GM10248 (cell line): ENCODE measurements at regions not wholly inside any gene's neighbourhood (a gene's known extent, or its start where the extent isn't known, plus 50 kb on each side); places are given as distances from the start of the nearest gene placed in this dataset.
A peak's percentile ranks its signal among the peaks of the same experiment; 100 is the strongest.
"Not testable (repeated sequence)": the region's sequence is repeated elsewhere in the genome, so short reads cannot be mapped to it uniquely, and the experiment has no call there.

Experiments
- CTCF ChIA-PET: fragments of 300-600 bp; sonication (Branson Sonifier 250); formaldehyde crosslinking; extraction: SDS; loops from one replicate; lab custom pipeline; 2021; ENCODE audit warnings: antibody characterized with exemption; lab: Yijun Ruan, JAX
- POLR2A ChIA-PET: fragments of 350-650 bp; sonication (Branson Sonifier 250); formaldehyde crosslinking; extraction: SDS; loops from one replicate; lab custom pipeline; 2020; ENCODE audit warnings: antibody characterized with exemption; lab: Yijun Ruan, JAX
- DNase-seq: peaks from one replicate; pipeline ENCODE4 v3.0.0; 2012; ENCODE audit errors: extremely low spot score
- CTCF ChIP-seq: IDR thresholded peaks from 2 replicates; pipeline ENCODE4 v1.5.1; 2012; ENCODE audit warnings: mild to moderate bottlenecking, low read depth; ENCODE audit errors: extremely low read depth, missing control alignments, control extremely low read depth

- no peak for DNase-seq
- ChIA-PET CTCF (interaction anchor here (1.3 kb wide), 2 partner anchors 15 to 17 kb away, joined by 3 to 4 read pairs; no protein-coding TSS in a partner anchor), POLR2A (no interaction called here)
- TF ChIP-seq CTCF, result no peak
Observed at GRCh38 chr4:181827246-181827645, 416.0 kb upstream of the TENM3 start.

- DNase-seq, result peak; percentile 8
Observed at GRCh38 chr4:181830404-181831035, 412.7 kb upstream of the TENM3 start.

GRCh38 chr4:181834071-181834470 is 409.1 kb upstream of the TENM3 start:
- DNase-seq, result no peak
- CTCF ChIA-PET, result no interaction called here
- POLR2A ChIA-PET, result no interaction called here
- TF ChIP-seq CTCF, result no peak

More at GRCh38 chr4:181830404-181831035, 412.7 kb upstream of the TENM3 start:
- no peak for TF ChIP-seq CTCF
- ChIA-PET POLR2A (no interaction called here), CTCF (interaction anchor here (1.0 kb wide), 1 partner anchor 27 kb away, joined by 3 read pairs; no protein-coding TSS in a partner anchor)

- POLR2A ChIA-PET, result no interaction called here
- TF ChIP-seq CTCF, result no peak
- CTCF ChIA-PET, result no interaction called here
- no peak for DNase-seq
Observed at GRCh38 chr4:181835348-181835747, 407.9 kb upstream of the TENM3 start.

GRCh38 chr4:181838253-181838652 is 404.9 kb upstream of the TENM3 start:
- CTCF ChIA-PET, result no interaction called here
- no peak for DNase-seq
- no peak for TF ChIP-seq CTCF
- POLR2A ChIA-PET, result no interaction called here

GRCh38 chr4:181843797-181844196 is 399.4 kb upstream of the TENM3 start:
- CTCF ChIA-PET, POLR2A ChIA-PET, DNase-seq: not testable (repeated sequence)

- TF ChIP-seq CTCF, result no peak
- ChIA-PET POLR2A (no interaction called here), CTCF (no interaction called here)
- DNase-seq, result no peak
Observed at GRCh38 chr4:181845617-181846016, 397.6 kb upstream of the TENM3 start.
